ENCODE measurements at regions not wholly inside any gene's neighbourhood (a gene's known extent, or its start where the extent isn't known, plus 50 kb on each side); places are given as distances from the start of the nearest gene placed in this dataset.
A peak's percentile ranks its signal among the peaks of the same experiment; 100 is the strongest.

DNA sequence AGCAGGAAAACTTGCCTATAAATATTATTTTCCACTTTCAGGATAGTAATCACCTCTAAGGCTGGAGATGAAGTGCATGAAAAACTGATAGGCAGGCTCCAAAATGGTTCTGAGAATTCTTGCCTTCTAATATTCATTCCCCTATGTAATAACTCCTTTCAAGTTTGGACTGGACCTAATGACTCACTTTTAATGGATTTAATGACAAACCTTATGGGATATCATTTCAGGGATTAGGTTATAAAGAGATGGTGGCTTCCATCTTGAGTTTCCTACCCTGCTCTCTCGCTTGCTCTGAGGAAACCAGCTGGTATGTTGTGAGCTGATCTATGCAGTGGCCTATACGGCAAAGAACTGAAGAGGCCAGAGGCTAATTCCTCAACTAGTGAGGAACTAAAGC is 192.0 kb downstream of the BCHE start:
- DNase-seq (no peak), ATAC-seq (no peak)
- no peak overlapping the region for H3K4me3 ChIP-seq
- WGBS, 2 donors, result 88 to 91% methylated on average over 2 of the region's 2 CpGs
- TF ChIP-seq, protein P1, sequence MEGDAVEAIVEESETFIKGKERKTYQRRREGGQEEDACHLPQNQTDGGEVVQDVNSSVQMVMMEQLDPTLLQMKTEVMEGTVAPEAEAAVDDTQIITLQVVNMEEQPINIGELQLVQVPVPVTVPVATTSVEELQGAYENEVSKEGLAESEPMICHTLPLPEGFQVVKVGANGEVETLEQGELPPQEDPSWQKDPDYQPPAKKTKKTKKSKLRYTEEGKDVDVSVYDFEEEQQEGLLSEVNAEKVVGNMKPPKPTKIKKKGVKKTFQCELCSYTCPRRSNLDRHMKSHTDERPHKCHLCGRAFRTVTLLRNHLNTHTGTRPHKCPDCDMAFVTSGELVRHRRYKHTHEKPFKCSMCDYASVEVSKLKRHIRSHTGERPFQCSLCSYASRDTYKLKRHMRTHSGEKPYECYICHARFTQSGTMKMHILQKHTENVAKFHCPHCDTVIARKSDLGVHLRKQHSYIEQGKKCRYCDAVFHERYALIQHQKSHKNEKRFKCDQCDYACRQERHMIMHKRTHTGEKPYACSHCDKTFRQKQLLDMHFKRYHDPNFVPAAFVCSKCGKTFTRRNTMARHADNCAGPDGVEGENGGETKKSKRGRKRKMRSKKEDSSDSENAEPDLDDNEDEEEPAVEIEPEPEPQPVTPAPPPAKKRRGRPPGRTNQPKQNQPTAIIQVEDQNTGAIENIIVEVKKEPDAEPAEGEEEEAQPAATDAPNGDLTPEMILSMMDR (IDR thresholded peaks at IDR 0.05), result no peak
- H3K9me3 ChIP-seq, result peaks cover 0 to 13% (median 0%) of the 10 kb centered on the region in 11 donors
- no peaks in the 10 kb centered on the region for H3K27me3 ChIP-seq
- H3K4me1 ChIP-seq, result peaks cover 0 to 7% (median 0%) of the 10 kb centered on the region in 9 donors
- H3K27ac ChIP-seq, result no peak overlapping the region
- intact Hi-C loops (cut with DNase I), result no loop called here
- no peaks in the 10 kb centered on the region for H3K36me3 ChIP-seq

- 75 to 76% methylated on average over 1 of the region's 1 CpG for WGBS, 2 donors
- Histone ChIP-seq H3K36me3 (no peaks in the 10 kb centered on the region), H3K9me3 (peaks cover 0 to 13% (median 0%) of the 10 kb centered on the region in 11 donors), H3K27me3 (no peaks in the 10 kb centered on the region), H3K4me3 (no peak overlapping the region), H3K27ac (no peak overlapping the region), H3K4me1 (peaks cover 0 to 7% (median 0%) of the 10 kb centered on the region in 9 donors)
- DNase-seq (no peak), ATAC-seq (no peak)
- TF ChIP-seq, protein P1 (IDR thresholded peaks at IDR 0.05), result no peak
- intact Hi-C loops (cut with DNase I), result no loop called here
Observed at GRCh38 chr3:165644331-165644730, 192.9 kb downstream of the BCHE start.

GRCh38 chr3:165643425-165643824 is 193.8 kb downstream of the BCHE start:
- Histone ChIP-seq H3K27ac (no peak overlapping the region), H3K4me3 (no peak overlapping the region), H3K4me1 (peaks cover 0 to 7% (median 0%) of the 10 kb centered on the region in 9 donors), H3K27me3 (no peaks in the 10 kb centered on the region), H3K9me3 (peaks cover 0 to 10% (median 0%) of the 10 kb centered on the region in 11 donors), H3K36me3 (no peaks in the 10 kb centered on the region)
- no peak for DNase-seq
- ATAC-seq, result peak in 1 of 8 donors; percentile 15
- intact Hi-C loops (cut with DNase I), result no loop called here
- 76 to 82% methylated on average over 2 of the region's 2 CpGs for WGBS, 2 donors
- TF ChIP-seq, protein P1 (IDR thresholded peaks at IDR 0.05), result no peak

GRCh38 chr3:165642761-165643420 is 194.3 kb downstream of the BCHE start:
- peaks cover 0 to 7% (median 0%) of the 10 kb centered on the region in 9 donors for H3K4me1 ChIP-seq
- TF ChIP-seq, protein P1 (IDR thresholded peaks at IDR 0.05), result no peak
- no peaks in the 10 kb centered on the region for H3K27me3 ChIP-seq
- H3K27ac ChIP-seq, result no peak overlapping the region
- no peaks in the 10 kb centered on the region for H3K36me3 ChIP-seq
- ATAC-seq (peak in 6 of 8 donors; percentile 20 to 94 (median 36)), DNase-seq (peak in 1 of 2 donors; percentile 28)
- intact Hi-C loops (cut with DNase I), result no loop called here
- 20 to 24% methylated on average over 4 of the region's 4 CpGs for WGBS, 2 donors
- peaks cover 0 to 10% (median 0%) of the 10 kb centered on the region in 11 donors for H3K9me3 ChIP-seq
- no peak overlapping the region for H3K4me3 ChIP-seq
